Loucy (cell line): ENCODE measurements at regions not wholly inside any gene's neighbourhood (a gene's known extent, or its start where the extent isn't known, plus 50 kb on each side); places are given as distances from the start of the nearest gene placed in this dataset.

Experiments used
- H2AFZ ChIP-seq: fragments of 200-600 bp; sonication (generic); 2 replicates; pipeline ENCODE4 v1.6.0; 2016; ENCODE audit warnings: antibody characterized with exemption, mild to moderate bottlenecking, low read length, moderate library complexity
- H3F3A ChIP-seq: fragments of 200-600 bp; 2 replicates; pipeline ENCODE4 v1.6.0; 2016; ENCODE audit warnings: antibody characterized with exemption, low read depth, mild to moderate bottlenecking
- H3K27me3 ChIP-seq: fragments of 200-600 bp; sonication (generic); 2 replicates; pipeline ENCODE4 v1.6.1; 2014; ENCODE audit warnings: low read length, mild to moderate bottlenecking; ENCODE audit not compliant: insufficient read depth, poor library complexity, severe bottlenecking
- H3K36me3 ChIP-seq: fragments of 200-600 bp; sonication (generic); 2 replicates; pipeline ENCODE4 v1.6.1; 2016; ENCODE audit warnings: low read length; ENCODE audit not compliant: insufficient read depth
- H3K4me1 ChIP-seq: fragments of 200-600 bp; sonication (generic); 2 replicates; pipeline ENCODE4 v1.5.1; 2014; ENCODE audit warnings: low read length, mild to moderate bottlenecking; ENCODE audit not compliant: insufficient read depth, poor library complexity, severe bottlenecking
- H3K4me2 ChIP-seq: fragments of 200-600 bp; sonication (generic); 2 replicates; pipeline ENCODE4 v1.6.0; 2014; ENCODE audit warnings: antibody characterized with exemption, low read length, low read depth, mild to moderate bottlenecking; ENCODE audit not compliant: poor library complexity, severe bottlenecking
- H3K4me3 ChIP-seq: fragments of 200-600 bp; sonication (generic); 2 replicates; pipeline ENCODE4 v1.5.1; 2014; ENCODE audit warnings: low read length, mild to moderate bottlenecking, mixed read lengths; ENCODE audit not compliant: poor library complexity, severe bottlenecking
- H3K79me2 ChIP-seq: fragments of 200-600 bp; sonication (generic); 2 replicates; pipeline ENCODE4 v1.6.1; 2014; ENCODE audit warnings: low read length; ENCODE audit not compliant: insufficient read depth
- H3K9ac ChIP-seq: fragments of 200-600 bp; sonication (generic); 2 replicates; pipeline ENCODE4 v1.6.0; 2014; ENCODE audit warnings: mild to moderate bottlenecking, low read depth, low read length, moderate library complexity; ENCODE audit not compliant: poor library complexity, severe bottlenecking
- H3K9me2 ChIP-seq: fragments of 200-600 bp; sonication (generic); replicated peaks from 2 replicates; pipeline ENCODE4 v1.6.1; 2016; ENCODE audit warnings: low read depth, low read length, mixed read lengths
- H3K9me3 ChIP-seq: fragments of 200-600 bp; sonication (generic); 2 replicates; pipeline ENCODE4 v1.6.1; 2014; ENCODE audit warnings: mild to moderate bottlenecking, antibody characterized with exemption, low read length, low read depth; ENCODE audit not compliant: insufficient read depth
- H4K20me1 ChIP-seq: fragments of 200-600 bp; sonication (generic); 2 replicates; pipeline ENCODE4 v1.6.0; 2014; ENCODE audit warnings: antibody characterized with exemption, low read length, mild to moderate bottlenecking; ENCODE audit not compliant: insufficient read depth, poor library complexity, severe bottlenecking
- EZH2phosphoT487 ChIP-seq: fragments of 200-600 bp; IDR thresholded peaks from 2 replicates; pipeline ENCODE4 v1.6.1; 2018; ENCODE audit warnings: antibody characterized with exemption, mild to moderate bottlenecking, moderate library complexity, borderline replicate concordance
- TF ChIP-seq, protein P1 (sequence below): fragments of 200-600 bp; sonication (generic); conservative IDR thresholded peaks from 2 replicates; pipeline ENCODE4 v1.5.1; 2014; ENCODE audit warnings: mild to moderate bottlenecking, antibody characterized with exemption, low read length

GRCh38 chr10:2641028-2641427 is 426.3 kb upstream of the PFKP start:
- H3K27me3 ChIP-seq, result no peaks in the 10 kb centered on the region
- H3K4me2 ChIP-seq, result no peak overlapping the region
- no peak for TF ChIP-seq EZH2phosphoT487
- TF ChIP-seq, protein P1, sequence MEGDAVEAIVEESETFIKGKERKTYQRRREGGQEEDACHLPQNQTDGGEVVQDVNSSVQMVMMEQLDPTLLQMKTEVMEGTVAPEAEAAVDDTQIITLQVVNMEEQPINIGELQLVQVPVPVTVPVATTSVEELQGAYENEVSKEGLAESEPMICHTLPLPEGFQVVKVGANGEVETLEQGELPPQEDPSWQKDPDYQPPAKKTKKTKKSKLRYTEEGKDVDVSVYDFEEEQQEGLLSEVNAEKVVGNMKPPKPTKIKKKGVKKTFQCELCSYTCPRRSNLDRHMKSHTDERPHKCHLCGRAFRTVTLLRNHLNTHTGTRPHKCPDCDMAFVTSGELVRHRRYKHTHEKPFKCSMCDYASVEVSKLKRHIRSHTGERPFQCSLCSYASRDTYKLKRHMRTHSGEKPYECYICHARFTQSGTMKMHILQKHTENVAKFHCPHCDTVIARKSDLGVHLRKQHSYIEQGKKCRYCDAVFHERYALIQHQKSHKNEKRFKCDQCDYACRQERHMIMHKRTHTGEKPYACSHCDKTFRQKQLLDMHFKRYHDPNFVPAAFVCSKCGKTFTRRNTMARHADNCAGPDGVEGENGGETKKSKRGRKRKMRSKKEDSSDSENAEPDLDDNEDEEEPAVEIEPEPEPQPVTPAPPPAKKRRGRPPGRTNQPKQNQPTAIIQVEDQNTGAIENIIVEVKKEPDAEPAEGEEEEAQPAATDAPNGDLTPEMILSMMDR, result no peak
- H3K9me2 ChIP-seq, result no peaks in the 10 kb centered on the region
- H3K4me1 ChIP-seq, result no peaks in the 10 kb centered on the region
- no peaks in the 10 kb centered on the region for H3K79me2 ChIP-seq
- H3K9ac ChIP-seq, result no peak overlapping the region
- H4K20me1 ChIP-seq, result no peaks in the 10 kb centered on the region
- no peaks in the 10 kb centered on the region for H3K36me3 ChIP-seq
- H2AFZ ChIP-seq, result no peak overlapping the region
- no peaks in the 10 kb centered on the region for H3K9me3 ChIP-seq
- no peak overlapping the region for H3K4me3 ChIP-seq
- H3F3A ChIP-seq, result no peaks in the 10 kb centered on the region

DNA sequence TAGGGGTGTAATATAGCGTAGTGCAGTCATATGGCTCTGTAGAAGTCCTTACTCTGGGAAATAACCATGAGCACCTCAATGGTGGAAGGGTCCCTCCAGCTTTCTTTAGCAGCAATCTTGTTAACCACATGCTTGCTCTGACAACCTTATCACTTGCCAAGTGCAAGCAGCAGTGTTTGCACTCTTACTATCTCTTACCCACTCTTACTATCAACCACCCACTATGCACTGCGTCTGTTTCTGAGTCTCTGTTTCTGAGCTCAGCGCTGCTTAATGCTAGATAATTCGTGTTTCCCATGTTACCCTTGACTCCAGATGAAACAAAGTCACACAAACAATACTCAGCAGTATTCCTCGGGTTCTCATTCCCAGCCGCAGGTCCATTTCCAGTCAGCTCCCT is 433.7 kb upstream of the PFKP start:
- no peaks in the 10 kb centered on the region for H3K4me1 ChIP-seq
- H2AFZ ChIP-seq, result no peak overlapping the region

DNA sequence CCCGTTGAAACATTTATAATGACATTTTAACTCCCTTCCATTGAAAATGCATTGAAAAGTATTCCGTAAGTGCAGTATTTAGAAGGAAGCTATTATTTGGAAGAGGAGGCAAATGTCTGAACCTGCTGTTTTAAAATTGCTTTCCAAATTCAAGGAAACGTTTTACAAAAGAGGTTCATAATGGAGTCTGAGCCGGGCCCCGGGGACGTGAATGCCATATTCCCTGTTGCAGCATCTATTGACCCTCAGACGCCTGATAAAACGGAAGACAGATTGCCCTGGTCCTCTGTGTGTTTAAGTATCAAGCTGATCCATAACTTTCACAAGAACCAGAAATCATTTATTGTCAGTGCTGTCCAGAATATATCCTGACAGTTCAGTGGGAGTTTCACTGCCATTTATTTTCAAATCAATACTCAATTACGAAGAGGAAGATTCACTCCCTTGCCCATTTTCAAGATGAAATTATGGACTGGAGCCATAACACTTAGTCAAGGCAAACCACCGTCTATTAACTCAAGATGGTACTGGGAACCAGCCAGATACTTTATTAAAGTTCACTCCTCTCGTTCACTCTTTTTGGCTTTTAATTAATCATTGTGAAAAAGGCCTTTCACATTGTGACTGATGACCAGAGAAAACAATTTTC is 435.7 kb upstream of the PFKP start:
- Histone ChIP-seq H3F3A (no peaks in the 10 kb centered on the region), H3K4me1 (no peaks in the 10 kb centered on the region), H3K79me2 (no peaks in the 10 kb centered on the region), H3K4me2 (no peak overlapping the region), H3K9me3 (no peaks in the 10 kb centered on the region), H3K27me3 (no peaks in the 10 kb centered on the region), H3K4me3 (no peak overlapping the region), H3K36me3 (no peaks in the 10 kb centered on the region), H2AFZ (no peak overlapping the region), H3K9ac (no peak overlapping the region), H3K9me2 (no peaks in the 10 kb centered on the region), H4K20me1 (no peaks in the 10 kb centered on the region)
- no peak for TF ChIP-seq EZH2phosphoT487
- TF ChIP-seq, protein P1, result no peak

More for the DNA sequence above, 433.7 kb upstream of the PFKP start:
- Histone ChIP-seq H3K4me2 (no peak overlapping the region), H3K79me2 (no peaks in the 10 kb centered on the region), H3K9ac (no peak overlapping the region), H4K20me1 (no peaks in the 10 kb centered on the region), H3K9me3 (no peaks in the 10 kb centered on the region), H3K4me3 (no peak overlapping the region), H3K36me3 (no peaks in the 10 kb centered on the region), H3K27me3 (no peaks in the 10 kb centered on the region), H3F3A (no peaks in the 10 kb centered on the region), H3K9me2 (no peaks in the 10 kb centered on the region)
- no peak for TF ChIP-seq EZH2phosphoT487
- TF ChIP-seq, protein P1, result no peak
